ENCODE measurements at regions not wholly inside any gene's neighbourhood (a gene's known extent, or its start where the extent isn't known, plus 50 kb on each side); places are given as distances from the start of the nearest gene placed in this dataset.

GRCh38 chr5:165370794-165371193, 1865.4 kb downstream of the MAT2B start:
- Histone ChIP-seq H3F3A (ENCODE audit: insufficient read depth) (no peaks in the 10 kb centered on the region), H3K4me2 (ENCODE audit: unreplicated experiment) (no peak overlapping the region), H3K27me3 (replicated peaks; ENCODE audit: insufficient read depth) (no peaks in the 10 kb centered on the region), H4K20me1 (ENCODE audit: insufficient read depth) (no peaks in the 10 kb centered on the region), H3K4me3 (no peak overlapping the region), H3K9me3 (ENCODE audit: low read depth) (no peaks in the 10 kb centered on the region), H3K79me2 (ENCODE audit: insufficient read depth) (no peaks in the 10 kb centered on the region), H3K9me2 (ENCODE audit: insufficient read depth) (no peaks in the 10 kb centered on the region), H3K4me1 (ENCODE audit: insufficient read depth) (no peaks in the 10 kb centered on the region), H3K27ac (no peak overlapping the region), H2AFZ (no peak overlapping the region), H3K36me3 (ENCODE audit: low read depth) (no peaks in the 10 kb centered on the region), H3K9ac (no peak overlapping the region)
- in situ Hi-C loops (cut with MboI): no loop called here
- DNase-seq: no peak
- TF ChIP-seq EZH2 (IDR thresholded peaks at IDR 0.05; ENCODE audit: insufficient read depth, poor library complexity, severe bottlenecking) (no peak), EZH2phosphoT487 (IDR thresholded peaks at IDR 0.05; ENCODE audit: insufficient read depth, low read depth) (no peak)
- 33 to 46% methylated on average over 1 of the region's 1 CpG for WGBS, 2 experiments (ENCODE audit: low coverage in 1 of 2, low lambda C conversion rate in 2 of 2, missing lambda C conversion rate in 2 of 2)

GRCh38 chr5:165375201-165375600, 1869.8 kb downstream of the MAT2B start:
- in situ Hi-C loops (cut with MboI): no loop called here
- H4K20me1 ChIP-seq (ENCODE audit: insufficient read depth): no peaks in the 10 kb centered on the region
- H3K27me3 ChIP-seq (replicated peaks; ENCODE audit: insufficient read depth): no peaks in the 10 kb centered on the region
- no peak overlapping the region for H3K4me2 ChIP-seq (ENCODE audit: unreplicated experiment)
- H3K9me3 ChIP-seq (ENCODE audit: low read depth): no peaks in the 10 kb centered on the region
- no peak for DNase-seq
- no peaks in the 10 kb centered on the region for H3K9me2 ChIP-seq (ENCODE audit: insufficient read depth)
- TF ChIP-seq EZH2phosphoT487 (IDR thresholded peaks at IDR 0.05; ENCODE audit: insufficient read depth, low read depth): no peak
- no peak for TF ChIP-seq EZH2 (IDR thresholded peaks at IDR 0.05; ENCODE audit: insufficient read depth, poor library complexity, severe bottlenecking)
- no peak overlapping the region for H3K27ac ChIP-seq
- no peak overlapping the region for H3K9ac ChIP-seq
- no peaks in the 10 kb centered on the region for H3K79me2 ChIP-seq (ENCODE audit: insufficient read depth)
- WGBS, 2 experiments (ENCODE audit: low coverage in 1 of 2, low lambda C conversion rate in 2 of 2, missing lambda C conversion rate in 2 of 2): 23 to 28% methylated on average over 2 of the region's 2 CpGs
- H3K36me3 ChIP-seq (ENCODE audit: low read depth): no peaks in the 10 kb centered on the region
- H3F3A ChIP-seq (ENCODE audit: insufficient read depth): no peaks in the 10 kb centered on the region
- no peaks in the 10 kb centered on the region for H3K4me1 ChIP-seq (ENCODE audit: insufficient read depth)
- no peak overlapping the region for H3K4me3 ChIP-seq
- no peak overlapping the region for H2AFZ ChIP-seq

- H4K20me1 ChIP-seq (ENCODE audit: insufficient read depth): no peaks in the 10 kb centered on the region
- no peak for TF ChIP-seq EZH2 (IDR thresholded peaks at IDR 0.05; ENCODE audit: insufficient read depth, poor library complexity, severe bottlenecking)
- TF ChIP-seq EZH2phosphoT487 (IDR thresholded peaks at IDR 0.05; ENCODE audit: insufficient read depth, low read depth): no peak
- DNase-seq: no peak
- H3F3A ChIP-seq (ENCODE audit: insufficient read depth): no peaks in the 10 kb centered on the region
- no peaks in the 10 kb centered on the region for H3K9me2 ChIP-seq (ENCODE audit: insufficient read depth)
- H3K27ac ChIP-seq: no peak overlapping the region
- WGBS, 2 experiments (ENCODE audit: low coverage in 1 of 2, low lambda C conversion rate in 2 of 2, missing lambda C conversion rate in 2 of 2): 6 to 9% methylated on average over 2 of the region's 2 CpGs
- no peak overlapping the region for H2AFZ ChIP-seq
- H3K4me3 ChIP-seq: no peak overlapping the region
- H3K36me3 ChIP-seq (ENCODE audit: low read depth): no peaks in the 10 kb centered on the region
- no peaks in the 10 kb centered on the region for H3K27me3 ChIP-seq (replicated peaks; ENCODE audit: insufficient read depth)
- H3K9me3 ChIP-seq (ENCODE audit: low read depth): peaks cover 6% of the 10 kb centered on the region
- no peak overlapping the region for H3K4me2 ChIP-seq (ENCODE audit: unreplicated experiment)
- in situ Hi-C loops (cut with MboI): no loop called here
- H3K79me2 ChIP-seq (ENCODE audit: insufficient read depth): no peaks in the 10 kb centered on the region
- no peaks in the 10 kb centered on the region for H3K4me1 ChIP-seq (ENCODE audit: insufficient read depth)
- H3K9ac ChIP-seq: no peak overlapping the region
Observed at GRCh38 chr5:165393839-165394238, 1888.4 kb downstream of the MAT2B start.

- H3K36me3 ChIP-seq (ENCODE audit: low read depth): no peaks in the 10 kb centered on the region
- no peaks in the 10 kb centered on the region for H3K79me2 ChIP-seq (ENCODE audit: insufficient read depth)
- H4K20me1 ChIP-seq (ENCODE audit: insufficient read depth): no peaks in the 10 kb centered on the region
- in situ Hi-C loops (cut with MboI): no loop called here
- H2AFZ ChIP-seq: no peak overlapping the region
- no peak overlapping the region for H3K4me3 ChIP-seq
- DNase-seq: no peak
- H3K27ac ChIP-seq: no peak overlapping the region
- WGBS, 2 experiments (ENCODE audit: low coverage in 1 of 2, low lambda C conversion rate in 2 of 2, missing lambda C conversion rate in 2 of 2): 0% methylated on average over 1 of the region's 1 CpG
- no peak overlapping the region for H3K9ac ChIP-seq
- no peaks in the 10 kb centered on the region for H3K4me1 ChIP-seq (ENCODE audit: insufficient read depth)
- TF ChIP-seq EZH2 (IDR thresholded peaks at IDR 0.05; ENCODE audit: insufficient read depth, poor library complexity, severe bottlenecking): no peak
- H3F3A ChIP-seq (ENCODE audit: insufficient read depth): no peaks in the 10 kb centered on the region
- H3K9me2 ChIP-seq (ENCODE audit: insufficient read depth): no peaks in the 10 kb centered on the region
- no peak overlapping the region for H3K4me2 ChIP-seq (ENCODE audit: unreplicated experiment)
- H3K9me3 ChIP-seq (ENCODE audit: low read depth): peaks cover 6% of the 10 kb centered on the region
- H3K27me3 ChIP-seq (replicated peaks; ENCODE audit: insufficient read depth): no peaks in the 10 kb centered on the region
Observed at GRCh38 chr5:165397516-165397915, 1892.1 kb downstream of the MAT2B start.

- no peak overlapping the region for H3K4me2 ChIP-seq (ENCODE audit: unreplicated experiment)
- no peaks in the 10 kb centered on the region for H3K27me3 ChIP-seq (replicated peaks; ENCODE audit: insufficient read depth)
- no peak overlapping the region for H3K27ac ChIP-seq
- H3K4me1 ChIP-seq (ENCODE audit: insufficient read depth): no peaks in the 10 kb centered on the region
- no peak overlapping the region for H2AFZ ChIP-seq
- no peak overlapping the region for H3K4me3 ChIP-seq
- TF ChIP-seq EZH2 (IDR thresholded peaks at IDR 0.05; ENCODE audit: insufficient read depth, poor library complexity, severe bottlenecking): no peak
- TF ChIP-seq EZH2phosphoT487 (IDR thresholded peaks at IDR 0.05; ENCODE audit: insufficient read depth, low read depth): no peak
- no peaks in the 10 kb centered on the region for H3K79me2 ChIP-seq (ENCODE audit: insufficient read depth)
- no peaks in the 10 kb centered on the region for H3K9me3 ChIP-seq (ENCODE audit: low read depth)
- H4K20me1 ChIP-seq (ENCODE audit: insufficient read depth): no peaks in the 10 kb centered on the region
- H3K9me2 ChIP-seq (ENCODE audit: insufficient read depth): no peaks in the 10 kb centered on the region
- no peaks in the 10 kb centered on the region for H3K36me3 ChIP-seq (ENCODE audit: low read depth)
- DNase-seq: no peak
- no peak overlapping the region for H3K9ac ChIP-seq
- in situ Hi-C loops (cut with MboI): no loop called here
- no peaks in the 10 kb centered on the region for H3F3A ChIP-seq (ENCODE audit: insufficient read depth)
Observed at GRCh38 chr5:165400086-165400485, 1894.7 kb downstream of the MAT2B start.
